ENCODE measurements at regions not wholly inside any gene's neighbourhood (a gene's known extent, or its start where the extent isn't known, plus 50 kb on each side); places are given as distances from the start of the nearest gene placed in this dataset.

DNA sequence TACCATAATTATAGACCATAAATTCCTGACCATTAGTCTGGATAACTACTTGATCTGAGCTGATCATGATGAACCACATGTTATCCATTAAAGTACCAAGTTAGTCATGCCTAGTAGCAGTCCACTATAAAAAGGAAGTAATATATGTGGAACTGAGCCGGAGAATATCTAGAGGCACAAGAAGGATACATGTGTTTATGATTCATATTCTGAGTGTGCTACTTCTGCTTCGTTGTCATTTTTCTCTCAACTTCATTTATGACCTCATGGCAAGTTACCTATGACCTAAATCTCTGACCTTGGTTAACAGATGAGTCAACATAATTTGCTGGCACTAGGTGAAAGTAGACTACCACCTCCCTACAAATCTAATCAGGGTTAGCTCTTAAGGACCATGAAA is 56.5 kb upstream of the ANKRD17 start:
- no peak for TF ChIP-seq BRCA1 (IDR thresholded peaks at IDR 0.05; ENCODE audit: low read depth, low read length)
- TF ChIP-seq MTA2 (IDR thresholded peaks at IDR 0.05; ENCODE audit: low read depth), result no peak
- no peak for TF ChIP-seq WRNIP1 (IDR thresholded peaks at IDR 0.05; ENCODE audit: borderline replicate concordance, low read depth, low read length)
- TF ChIP-seq EZH2 (IDR thresholded peaks at IDR 0.05; ENCODE audit: borderline replicate concordance, control insufficient read depth, low read depth, low read length), result no peak
- no peak for TF ChIP-seq ZNF274 (IDR thresholded peaks at IDR 0.05; ENCODE audit: insufficient read depth, insufficient read length)
- no peak for TF ChIP-seq RAD21 (IDR thresholded peaks at IDR 0.05; ENCODE audit: insufficient read depth, low read depth, low read length)
- no peak for TF ChIP-seq ZNF24 (IDR thresholded peaks at IDR 0.05)
- TF ChIP-seq NFYA (IDR thresholded peaks at IDR 0.05; ENCODE audit: borderline replicate concordance, low read depth, low read length), result no peak
- no peak for TF ChIP-seq KDM1A (IDR thresholded peaks at IDR 0.05; ENCODE audit: borderline replicate concordance)
- TF ChIP-seq HDGF (IDR thresholded peaks at IDR 0.05), result no peak
- TF ChIP-seq, protein P1, sequence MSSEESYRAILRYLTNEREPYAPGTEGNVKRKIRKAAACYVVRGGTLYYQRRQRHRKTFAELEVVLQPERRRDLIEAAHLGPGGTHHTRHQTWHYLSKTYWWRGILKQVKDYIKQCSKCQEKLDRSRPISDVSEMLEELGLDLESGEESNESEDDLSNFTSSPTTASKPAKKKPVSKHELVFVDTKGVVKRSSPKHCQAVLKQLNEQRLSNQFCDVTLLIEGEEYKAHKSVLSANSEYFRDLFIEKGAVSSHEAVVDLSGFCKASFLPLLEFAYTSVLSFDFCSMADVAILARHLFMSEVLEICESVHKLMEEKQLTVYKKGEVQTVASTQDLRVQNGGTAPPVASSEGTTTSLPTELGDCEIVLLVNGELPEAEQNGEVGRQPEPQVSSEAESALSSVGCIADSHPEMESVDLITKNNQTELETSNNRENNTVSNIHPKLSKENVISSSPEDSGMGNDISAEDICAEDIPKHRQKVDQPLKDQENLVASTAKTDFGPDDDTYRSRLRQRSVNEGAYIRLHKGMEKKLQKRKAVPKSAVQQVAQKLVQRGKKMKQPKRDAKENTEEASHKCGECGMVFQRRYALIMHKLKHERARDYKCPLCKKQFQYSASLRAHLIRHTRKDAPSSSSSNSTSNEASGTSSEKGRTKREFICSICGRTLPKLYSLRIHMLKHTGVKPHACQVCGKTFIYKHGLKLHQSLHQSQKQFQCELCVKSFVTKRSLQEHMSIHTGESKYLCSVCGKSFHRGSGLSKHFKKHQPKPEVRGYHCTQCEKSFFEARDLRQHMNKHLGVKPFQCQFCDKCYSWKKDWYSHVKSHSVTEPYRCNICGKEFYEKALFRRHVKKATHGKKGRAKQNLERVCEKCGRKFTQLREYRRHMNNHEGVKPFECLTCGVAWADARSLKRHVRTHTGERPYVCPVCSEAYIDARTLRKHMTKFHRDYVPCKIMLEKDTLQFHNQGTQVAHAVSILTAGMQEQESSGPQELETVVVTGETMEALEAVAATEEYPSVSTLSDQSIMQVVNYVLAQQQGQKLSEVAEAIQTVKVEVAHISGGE (CRISPR knock-in tag; IDR thresholded peaks at IDR 0.05), result no peak
- no peak for TF ChIP-seq NR2C2 (IDR thresholded peaks at IDR 0.05; ENCODE audit: borderline replicate concordance, control insufficient read depth, insufficient read length, low read depth)

More for the DNA sequence above, 56.5 kb upstream of the ANKRD17 start:
- 5% methylated on average over 2 of the region's 2 CpGs for WGBS (ENCODE audit: insufficient coverage, insufficient replicate concordance, low lambda C conversion rate, missing lambda C conversion rate)
- FAIRE-seq (no peak), DNase-seq (ENCODE audit: low read depth, low spot score) (no peak), ATAC-seq (peak; percentile 44; the same call in 2 of the 3 replicates)
- Histone ChIP-seq H3K27ac (ENCODE audit: control insufficient read depth, insufficient read depth) (no peak overlapping the region), H3K4me3 (no peak overlapping the region), H3K9me3 (replicated peaks; ENCODE audit: control insufficient read depth, insufficient read depth, low read length) (no peaks in the 10 kb centered on the region; the same call in 2 of the 3 replicates), H4K20me1 (ENCODE audit: control insufficient read depth, insufficient read depth) (no peaks in the 10 kb centered on the region), H3K9ac (ENCODE audit: control insufficient read depth, insufficient read depth, low read length) (no peak overlapping the region), H3K36me3 (ENCODE audit: control insufficient read depth in 2 of 2, insufficient read depth in 2 of 2, low read length in 1 of 2) (no peaks in the 10 kb centered on the region), H3K79me2 (ENCODE audit: control insufficient read depth, insufficient read depth, low read length) (no peaks in the 10 kb centered on the region), H3K27me3 (replicated peaks in 1 of 2; ENCODE audit: control insufficient read depth in 2 of 2, insufficient read depth in 2 of 2, low read length in 1 of 2) (no peaks in the 10 kb centered on the region), H3K4me2 (ENCODE audit: control insufficient read depth, insufficient read depth) (no peak overlapping the region), H3K4me1 (ENCODE audit: control insufficient read depth, insufficient read depth, low read length) (no peaks in the 10 kb centered on the region), H2AFZ (ENCODE audit: control insufficient read depth, low read depth, low read length) (no peak overlapping the region)
- BruUV-seq (replicated peaks), result no TSS peak
- ChIA-PET SMC1A (ENCODE audit: uncharacterized antibody, unreplicated experiment) (interaction anchor here (0.6 kb wide), 1 partner anchor 817 kb away, joined by 3 read pairs; no protein-coding TSS in a partner anchor), POLR2A (no interaction called here), CTCF (interaction anchor here (1.0 to 1.3 kb wide), 4 partner anchors 10 to 233 kb away, joined by 3 to 4 read pairs (median 3); no protein-coding TSS in a partner anchor), RAD21 (ENCODE audit: unreplicated experiment) (no interaction called here)
- intact Hi-C loops (cut with micrococcal nuclease; ENCODE audit: unreplicated experiment) (loop anchor here (10.0 kb wide), 2 partner anchors 260 to 820 kb away; no protein-coding TSS in a partner anchor), in situ Hi-C loops (cut with MboI) (loop anchor here (10.0 kb wide), 1 partner anchor 340 kb away; no protein-coding TSS in a partner anchor)

Measured in GM12878 (cell line).